NCI-H1694 (cell line): ENCODE measurements at regions not wholly inside any gene's neighbourhood (a gene's known extent, or its start where the extent isn't known, plus 50 kb on each side); places are given as distances from the start of the nearest gene placed in this dataset.

Source experiments
- DNase-seq: peaks from one replicate; lab custom pipeline; 2025; lab: John Stamatoyannopoulos, UW

DNA sequence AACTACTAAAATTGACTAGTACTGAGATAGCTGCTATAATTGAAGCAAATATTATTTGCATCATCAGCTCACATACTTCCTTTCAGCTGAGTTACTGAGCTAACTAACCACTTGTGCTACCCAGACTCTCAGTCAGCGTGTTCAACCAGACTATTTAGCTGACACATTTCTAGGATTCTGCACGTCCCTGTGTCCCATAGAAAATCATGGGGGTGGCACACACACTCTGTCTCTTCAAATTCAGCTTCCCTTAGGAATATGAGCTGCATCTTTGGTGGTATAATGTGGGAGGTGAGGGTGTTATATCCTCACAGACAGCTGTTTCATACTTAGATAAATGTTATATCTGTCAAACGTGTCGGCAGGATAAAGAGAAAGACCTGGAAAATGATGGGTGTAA, 424.0 kb downstream of the CDH2 start:
- no peak for DNase-seq

DNA sequence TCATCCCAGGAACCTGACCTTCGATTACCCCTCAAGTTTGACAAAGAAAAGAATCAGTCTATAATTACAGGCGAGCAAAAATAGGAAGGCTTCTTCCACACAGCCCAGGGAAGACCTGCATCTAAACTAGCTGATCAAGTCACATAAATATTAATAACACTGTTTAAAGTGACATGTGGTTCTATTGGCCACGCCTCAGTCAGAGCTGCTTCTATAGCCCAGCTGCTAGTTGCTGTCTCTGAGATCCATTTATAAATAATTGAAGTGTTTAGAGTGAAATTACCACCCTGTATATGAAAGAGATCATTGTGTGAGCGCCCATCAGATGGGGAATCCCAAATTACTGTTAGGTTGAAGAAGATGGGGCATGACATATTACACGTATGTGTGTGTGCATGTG, 426.0 kb downstream of the CDH2 start:
- DNase-seq = no peak

DNA sequence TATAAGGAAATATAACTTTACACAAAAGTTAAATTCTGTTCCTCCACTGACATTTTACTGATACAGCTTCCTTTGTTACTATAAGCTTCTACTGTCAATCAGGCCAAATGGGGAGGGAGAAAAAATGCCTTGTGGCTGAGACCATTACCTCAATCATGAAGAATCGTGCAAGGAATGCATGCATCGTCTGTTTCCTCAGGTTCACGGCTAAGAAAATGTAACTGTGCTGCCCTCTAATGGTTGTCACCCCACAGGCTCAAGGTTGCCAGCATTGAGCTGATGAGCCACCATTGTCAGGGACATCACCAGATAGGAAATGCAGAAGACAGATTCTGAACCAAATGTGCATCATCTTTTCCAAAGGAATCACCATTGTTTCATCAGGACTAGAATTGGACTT, 426.9 kb downstream of the CDH2 start:
- no peak for DNase-seq

DNA sequence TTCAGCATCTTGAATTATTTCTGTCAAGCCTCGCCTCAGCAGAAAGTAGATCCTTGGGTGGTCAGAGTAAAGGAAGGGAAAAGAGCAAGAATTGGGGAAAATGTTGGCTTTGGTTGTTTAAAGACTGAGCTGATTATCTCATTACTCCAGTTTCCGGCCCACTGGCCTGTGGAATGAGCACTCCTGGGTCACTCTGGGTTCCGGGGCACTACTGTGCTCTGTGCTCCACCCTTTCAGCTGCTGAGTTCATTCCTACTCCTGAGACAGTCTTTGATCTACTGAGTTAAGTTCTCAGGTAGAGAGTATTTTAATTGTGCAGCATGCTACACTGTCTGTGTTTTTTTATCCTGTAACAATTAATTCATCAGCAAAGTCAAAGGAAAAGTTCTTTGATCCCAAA, 427.7 kb downstream of the CDH2 start:
- DNase-seq = no peak

DNA sequence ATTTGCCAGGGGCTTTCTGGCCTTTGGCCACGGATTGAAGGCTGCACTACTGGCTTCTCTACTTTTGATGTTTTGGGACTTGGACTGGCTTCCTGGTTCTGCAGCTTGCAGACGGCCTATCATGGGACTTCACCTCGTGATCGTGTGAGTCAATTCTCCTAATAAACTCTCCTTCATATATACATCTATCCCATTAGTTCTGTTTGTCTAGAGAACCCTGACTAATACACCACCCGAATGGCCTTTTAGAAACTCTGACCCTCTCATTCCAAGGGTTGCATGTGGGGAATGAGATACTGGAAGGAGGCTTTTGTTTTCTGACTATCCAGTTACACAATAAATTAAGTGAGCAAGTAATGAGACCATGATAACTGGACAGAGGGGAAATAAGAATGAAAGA, 430.7 kb downstream of the CDH2 start:
- no peak for DNase-seq

DNA sequence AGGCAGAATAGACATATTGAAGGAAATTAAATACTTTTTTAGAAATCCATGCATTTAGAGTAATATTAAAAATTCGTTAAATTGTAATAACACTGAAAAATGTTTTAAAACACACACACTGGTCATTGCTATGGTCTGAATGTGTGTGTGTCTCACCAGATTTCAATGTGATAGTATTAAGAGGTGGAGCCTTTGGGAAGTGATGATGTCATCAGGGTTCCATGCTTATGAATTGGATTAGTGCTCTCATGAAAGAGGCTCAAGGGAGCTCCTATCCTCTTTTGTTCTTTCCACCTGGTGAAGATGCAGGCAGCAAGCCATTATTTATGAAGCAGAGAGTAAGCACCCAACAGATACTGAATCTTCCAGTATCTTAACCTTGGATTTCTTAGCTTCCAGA, 441.8 kb downstream of the CDH2 start:
- no peak for DNase-seq

DNA sequence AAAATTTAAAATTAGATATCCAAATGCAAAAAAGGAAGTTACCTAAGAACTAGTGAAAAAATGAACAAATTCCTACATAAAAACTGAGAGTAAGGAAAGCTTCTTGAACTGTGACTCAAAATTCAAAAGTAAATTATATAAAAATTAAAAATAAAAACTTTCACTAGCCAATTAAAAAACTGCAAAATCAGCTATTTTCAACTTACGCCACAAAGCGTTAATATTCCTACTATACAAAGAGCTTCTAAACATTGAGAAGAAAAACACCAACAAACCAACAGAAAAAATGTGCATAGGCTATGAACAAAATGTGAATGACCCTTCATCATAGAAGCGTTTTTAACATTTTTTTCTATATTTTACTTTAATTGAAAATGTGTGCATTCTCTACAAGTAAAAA, 445.7 kb downstream of the CDH2 start:
- no peak for DNase-seq

DNA sequence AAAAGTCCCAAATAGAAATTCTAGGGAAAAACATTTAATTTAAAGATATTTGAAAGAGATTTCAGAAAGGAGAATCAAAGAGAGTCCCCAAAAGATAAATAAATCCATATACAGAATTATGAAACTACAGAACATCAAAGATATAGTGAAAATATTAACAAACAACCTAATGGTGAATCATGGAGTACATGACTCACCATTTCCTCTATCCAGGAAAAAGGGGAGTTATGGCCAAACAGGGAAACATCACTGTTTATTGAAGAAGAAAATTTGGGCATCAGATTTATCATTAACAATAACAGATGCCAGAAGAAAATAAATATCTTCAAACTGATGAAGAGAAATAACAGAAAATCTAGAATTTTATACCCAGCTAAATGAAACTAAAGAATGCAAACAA, 448.3 kb downstream of the CDH2 start:
- no peak for DNase-seq

DNA sequence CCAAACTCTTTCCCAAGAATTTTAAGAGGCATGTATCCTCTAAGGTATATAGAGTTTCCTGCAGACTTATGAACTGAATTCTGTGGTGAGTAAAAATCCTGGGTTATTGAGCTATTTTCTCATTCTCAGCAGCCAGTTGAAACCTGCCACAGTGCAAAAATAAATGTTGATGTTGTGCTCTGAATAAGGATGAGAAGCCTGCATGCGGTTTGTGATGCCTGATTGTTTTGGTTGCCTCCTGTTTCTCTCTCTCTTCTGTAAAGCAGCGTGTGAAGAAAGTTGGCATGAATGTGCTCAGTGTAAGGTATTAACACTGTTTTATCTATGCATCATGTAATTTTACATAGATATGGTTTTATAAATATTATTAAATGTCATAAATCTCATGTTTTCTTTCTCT, 452.6 kb downstream of the CDH2 start:
- no peak for DNase-seq

DNA sequence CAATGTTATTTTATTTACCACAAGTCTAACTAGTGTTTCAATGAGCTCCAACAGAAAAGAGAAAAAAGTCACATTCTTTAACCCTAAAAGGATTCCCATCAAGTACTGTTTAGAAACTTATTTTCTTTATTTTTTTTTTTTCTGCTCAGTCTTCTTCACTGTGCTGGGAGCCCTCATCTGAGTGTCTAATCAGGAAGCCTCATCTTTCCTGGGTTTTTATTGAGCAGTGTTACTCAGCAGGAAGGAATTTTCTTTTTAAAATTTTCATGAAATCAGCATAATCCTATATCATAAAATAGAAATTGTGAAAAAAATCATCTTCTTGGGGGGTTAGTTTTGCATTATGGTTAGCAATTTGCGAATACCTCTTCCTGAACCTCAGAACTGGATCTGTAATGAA, 453.8 kb downstream of the CDH2 start:
- DNase-seq = no peak

DNA sequence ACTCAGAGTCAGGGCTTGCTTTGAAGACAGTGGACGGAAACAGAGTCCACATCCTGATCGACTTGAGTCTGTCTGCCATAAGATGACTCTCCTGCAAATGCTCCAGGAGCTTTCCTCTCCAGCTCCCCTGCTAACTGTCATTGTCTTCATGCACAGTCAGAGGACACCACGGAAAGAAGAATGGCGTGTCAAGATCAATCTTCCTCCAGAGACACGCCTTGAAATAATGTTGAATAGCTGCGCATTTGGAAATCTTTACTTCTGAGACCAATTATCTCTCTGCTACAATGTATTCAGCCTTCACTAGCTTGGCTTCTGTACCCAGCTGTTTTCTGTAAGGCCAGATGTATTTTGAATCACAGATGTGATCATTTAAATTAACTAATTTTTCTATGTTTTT, 457.2 kb downstream of the CDH2 start:
- DNase-seq = no peak

DNA sequence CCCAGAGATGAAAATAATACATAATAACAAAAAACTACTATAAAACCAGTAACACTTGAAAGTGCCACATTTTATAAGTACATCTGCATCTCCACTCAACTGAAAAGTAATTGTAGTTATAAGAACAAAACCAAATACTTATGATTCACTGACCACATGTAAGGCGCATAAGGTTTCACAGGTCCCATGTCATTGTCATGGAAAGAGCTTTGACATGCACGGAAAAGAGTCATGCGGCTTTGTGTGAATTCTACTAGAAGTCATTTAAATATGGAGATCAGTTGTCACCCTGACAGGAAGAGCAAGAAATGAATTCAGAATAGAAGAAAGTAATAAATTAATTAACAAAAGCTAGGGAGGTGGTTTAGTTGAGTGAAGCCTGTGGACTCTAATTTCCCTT, 459.1 kb downstream of the CDH2 start:
- no peak for DNase-seq

DNA sequence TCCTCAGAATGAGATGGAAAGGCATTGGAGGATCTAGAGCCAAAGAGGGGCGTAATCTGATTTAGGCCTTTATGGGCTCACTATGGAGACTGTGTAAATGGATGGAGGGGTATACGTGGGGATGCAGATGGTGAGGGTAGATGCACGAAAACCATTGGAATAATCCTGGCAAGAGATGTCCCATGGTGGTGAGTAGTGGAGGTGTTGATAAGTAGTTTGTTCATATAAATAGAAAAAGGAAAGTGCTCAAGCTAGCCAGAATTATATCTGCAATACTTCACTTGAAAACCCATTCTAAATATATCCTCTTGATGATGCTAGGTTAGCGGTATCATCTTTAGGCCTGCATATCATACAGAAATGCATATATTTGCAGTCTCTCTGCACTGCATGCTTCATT, 459.7 kb downstream of the CDH2 start:
- DNase-seq = no peak

DNA sequence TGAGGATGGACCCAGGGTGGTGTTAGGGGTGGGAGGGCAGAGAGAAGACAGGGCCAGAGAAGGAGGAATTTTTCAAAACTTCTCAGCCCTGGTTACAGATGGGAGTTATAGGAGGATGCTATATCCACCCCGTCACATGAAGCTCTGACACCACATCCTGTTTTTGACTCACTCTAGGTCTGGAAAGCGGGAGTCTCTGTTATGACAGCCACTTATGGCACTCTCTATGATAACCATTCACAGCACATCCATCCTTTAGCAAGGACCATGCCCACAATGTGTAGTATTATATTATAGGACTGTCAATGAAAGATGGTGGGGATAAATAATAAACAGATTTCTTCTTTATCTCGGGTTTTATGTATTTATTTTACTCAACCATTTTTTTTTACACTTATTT, 461.2 kb downstream of the CDH2 start:
- DNase-seq = no peak

DNA sequence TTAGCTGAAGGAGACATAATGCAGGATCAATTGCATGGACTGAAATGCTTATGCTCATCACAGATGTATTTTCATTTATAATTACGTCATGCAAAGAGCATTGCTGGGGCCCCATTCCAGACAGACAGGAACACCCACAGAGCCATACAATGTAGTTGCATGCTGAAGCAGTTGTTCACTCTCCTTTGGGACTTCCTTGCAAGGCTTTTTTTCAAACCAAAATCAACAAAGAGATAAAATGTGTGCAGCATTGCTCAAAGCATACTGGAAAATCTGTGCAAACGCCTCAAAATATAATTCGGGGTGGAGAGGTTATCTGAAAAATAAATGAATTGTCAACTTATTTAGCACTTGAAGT, 463.2 kb downstream of the CDH2 start:
- no peak for DNase-seq

DNA sequence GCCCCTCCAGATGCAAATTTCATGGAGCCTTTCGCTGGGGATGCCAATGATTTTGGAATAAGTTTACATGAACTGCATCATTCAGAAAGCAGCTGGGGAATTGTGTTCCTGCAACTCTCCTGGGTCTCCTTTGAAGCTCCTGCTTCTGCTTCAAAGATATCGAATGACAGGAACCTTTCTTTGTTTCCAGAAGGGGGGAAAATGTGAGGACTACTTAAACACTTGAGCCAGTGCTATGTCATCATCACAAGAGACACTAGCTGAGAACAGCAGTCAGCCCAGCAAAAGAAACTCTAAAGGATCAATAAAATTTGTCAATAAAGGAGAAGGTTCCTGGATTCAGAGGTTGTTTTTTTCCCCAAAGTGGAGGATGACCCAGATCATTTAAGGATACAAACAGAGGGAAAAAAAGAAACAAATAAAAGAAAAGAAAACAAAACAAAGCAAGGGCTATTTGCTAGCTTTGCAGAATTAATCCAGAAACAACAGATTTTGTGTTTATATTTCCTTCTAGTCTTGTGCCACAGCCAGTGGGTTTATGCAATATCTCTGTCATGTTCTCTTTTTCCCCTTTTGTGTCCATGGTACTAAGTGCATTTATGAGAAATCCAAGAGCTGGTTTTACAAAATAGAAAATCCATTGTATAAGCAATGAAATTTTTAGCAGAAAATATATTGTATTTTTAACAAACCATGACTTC, 463.7 kb downstream of the CDH2 start:
- DNase-seq = no peak

DNA sequence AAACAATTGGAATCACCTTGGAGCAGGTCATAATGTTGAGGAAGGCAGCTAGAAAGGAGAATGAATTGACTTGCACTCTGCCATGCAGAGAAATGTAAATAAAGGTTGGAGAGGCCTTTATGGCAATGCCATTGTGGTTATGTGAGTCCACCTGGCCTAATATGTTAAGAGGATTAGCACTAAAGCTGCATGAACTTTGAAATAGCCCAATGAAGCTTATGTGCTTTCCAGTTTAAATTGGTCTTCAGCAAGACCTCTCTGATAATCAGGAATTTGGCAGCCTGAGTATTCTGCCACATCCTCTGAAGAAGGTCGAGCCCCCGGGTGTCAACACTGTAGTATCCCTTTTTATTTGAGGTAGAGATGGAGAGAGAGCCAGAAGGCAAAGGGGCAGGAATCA, 464.9 kb downstream of the CDH2 start:
- DNase-seq = no peak

DNA sequence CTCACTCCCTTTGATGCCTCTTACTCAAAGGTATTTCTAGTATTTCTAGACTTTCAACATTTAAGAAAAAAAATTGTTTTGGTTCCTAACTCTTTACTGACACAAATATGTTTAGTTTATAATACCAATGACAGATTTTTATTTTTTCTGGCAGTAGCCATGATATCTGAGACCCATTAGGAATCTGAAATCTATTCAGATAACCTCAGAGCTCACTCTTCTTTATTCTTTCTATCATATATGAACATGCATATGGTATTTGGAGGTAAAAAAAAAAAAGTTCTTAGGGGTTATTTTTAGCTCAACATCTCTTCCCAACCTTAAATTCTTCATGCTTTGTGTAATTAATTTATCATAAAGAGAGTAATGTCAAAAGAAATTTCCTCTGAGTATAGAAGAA, 465.5 kb downstream of the CDH2 start:
- no peak for DNase-seq

DNA sequence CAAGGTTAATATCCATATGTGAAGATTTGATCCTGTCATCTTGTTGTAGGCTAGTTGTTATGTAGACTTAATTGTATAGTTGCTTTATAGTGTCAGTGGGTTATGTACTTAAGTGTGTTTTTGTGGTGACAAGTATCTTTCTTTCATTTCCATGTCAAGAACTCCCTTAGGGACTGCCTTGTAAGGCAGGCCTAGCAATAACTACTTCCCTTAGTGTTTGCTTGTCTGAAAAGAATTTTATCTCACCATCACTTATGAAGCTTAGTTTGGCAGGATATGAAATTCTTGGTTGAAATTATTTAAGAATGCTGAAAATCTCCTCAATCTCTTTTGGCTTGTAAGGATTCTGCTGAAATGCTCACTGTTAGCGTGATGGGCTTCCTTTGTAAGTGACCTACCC, 467.6 kb downstream of the CDH2 start:
- no peak for DNase-seq

DNA sequence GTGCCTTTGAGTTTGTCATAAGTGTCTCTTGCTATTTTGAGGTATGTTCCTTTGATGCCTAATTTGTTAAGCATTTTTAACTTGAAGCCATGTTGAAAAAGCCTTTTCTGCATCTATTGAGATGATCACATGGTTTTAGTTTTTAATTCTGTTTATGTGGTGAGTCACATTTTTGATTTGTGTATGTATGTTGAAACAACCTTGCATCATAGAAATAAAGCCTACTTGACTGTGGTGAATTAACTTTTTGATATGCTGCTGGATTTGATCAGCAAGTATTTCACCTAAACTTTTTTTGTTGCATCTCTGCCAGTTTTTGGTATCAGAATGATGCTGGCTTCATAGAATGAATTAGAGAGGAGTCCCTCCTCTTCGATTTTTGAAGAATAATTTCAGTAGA, 469.7 kb downstream of the CDH2 start:
- DNase-seq = no peak

DNA sequence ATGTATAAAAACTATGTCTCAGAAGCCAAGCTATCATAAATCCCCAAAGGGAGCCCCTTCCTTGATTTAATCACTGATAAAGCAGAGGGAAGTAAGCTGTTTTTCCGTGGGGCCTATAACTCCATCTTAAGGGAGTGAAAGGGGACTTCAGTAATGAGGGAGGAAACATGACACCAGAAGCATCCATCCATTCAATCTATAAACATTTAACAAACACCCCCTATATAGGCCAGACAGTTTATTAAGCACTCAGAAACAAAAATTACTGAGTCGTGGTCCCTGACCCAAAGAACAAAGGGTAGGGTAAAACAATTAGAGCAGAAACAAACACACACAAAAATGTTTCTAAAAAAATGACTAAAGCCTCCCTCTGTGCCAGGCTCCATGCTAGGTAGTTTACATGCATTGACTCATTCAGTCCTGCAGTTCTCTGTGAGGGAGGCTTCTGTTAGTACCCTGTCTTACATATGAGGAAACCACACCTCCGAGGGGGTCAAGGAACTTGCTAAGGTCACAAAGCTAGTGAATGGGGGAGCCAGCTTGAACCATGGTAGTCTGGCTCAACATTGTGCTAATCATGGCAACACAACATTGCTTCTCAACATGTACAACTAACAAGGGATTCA, 472.1 kb downstream of the CDH2 start:
- DNase-seq = no peak

DNA sequence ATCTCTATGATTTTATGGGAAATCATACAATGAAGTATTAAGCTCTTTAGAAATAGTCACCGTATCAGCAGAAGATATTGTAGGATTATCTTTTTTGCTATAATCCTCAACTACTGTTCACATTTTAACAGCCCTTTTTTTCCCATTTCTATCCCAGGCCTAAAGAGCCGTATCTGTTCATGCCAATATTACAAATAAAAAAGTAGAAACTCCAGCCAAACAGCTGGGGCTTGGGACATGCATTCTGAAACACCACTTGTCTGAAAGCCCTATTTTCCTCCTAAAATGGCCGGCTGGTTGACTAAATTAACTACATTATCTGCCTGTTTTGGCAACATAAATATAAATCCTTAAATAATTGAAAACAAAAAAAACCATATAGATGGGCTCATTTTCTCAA, 477.8 kb downstream of the CDH2 start:
- DNase-seq = no peak

DNA sequence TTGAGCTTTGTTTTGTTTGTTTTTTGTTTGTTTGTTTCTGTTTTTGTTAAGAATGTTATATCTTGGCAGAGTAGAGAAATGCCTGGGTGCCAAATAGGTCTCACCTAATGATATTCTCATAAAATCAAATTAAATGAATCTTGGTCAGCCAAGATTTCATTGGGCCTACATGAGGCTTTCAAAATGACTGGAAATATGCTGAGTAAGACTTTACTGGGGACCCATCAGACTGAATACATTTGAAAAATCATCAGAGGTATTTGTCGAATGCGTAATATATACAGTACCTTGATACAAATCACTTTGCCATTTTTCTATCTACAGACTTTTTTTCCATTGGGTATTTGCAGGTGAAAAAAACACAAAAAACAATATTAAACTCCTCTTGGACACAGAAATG, 480.8 kb downstream of the CDH2 start:
- DNase-seq = no peak

DNA sequence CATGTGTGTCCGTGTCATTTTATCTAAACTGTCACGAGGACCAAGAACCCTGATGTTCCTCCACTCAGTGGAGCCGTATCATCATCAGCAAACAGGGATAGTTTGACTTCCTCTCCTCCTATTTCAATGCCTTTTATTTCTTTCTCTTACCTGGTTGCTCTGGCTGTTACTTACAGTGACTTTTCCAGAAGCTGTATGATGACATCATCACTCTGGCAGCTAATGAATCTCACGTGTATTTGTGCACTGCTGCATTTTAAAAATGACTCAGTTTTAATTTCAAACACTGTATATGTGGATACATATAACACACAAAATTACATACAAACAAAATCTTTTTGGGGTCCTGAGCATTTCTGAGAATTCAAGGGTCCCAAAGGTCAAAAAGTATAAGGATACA, 481.4 kb downstream of the CDH2 start:
- no peak for DNase-seq
